ENCODE measurements at regions not wholly inside any gene's neighbourhood (a gene's known extent, or its start where the extent isn't known, plus 50 kb on each side); places are given as distances from the start of the nearest gene placed in this dataset.

GRCh38 chr2:57656198-57656597, 390.4 kb upstream of the VRK2 start:
- DNase-seq (ENCODE audit: low read depth, low spot score): no peak
- Histone ChIP-seq H3K27ac (ENCODE audit: low read length) (no peak overlapping the region), H3K4me3 (ENCODE audit: low read depth in 2 of 2, low read length in 2 of 2) (no peak overlapping the region), H3K27me3 (ENCODE audit: control insufficient read depth, insufficient read depth, low read length) (no peaks in the 10 kb centered on the region), H3K36me3 (ENCODE audit: control insufficient read depth, insufficient read depth, low read length) (no peaks in the 10 kb centered on the region), H3K4me1 (ENCODE audit: control insufficient read depth, insufficient read depth, low read length) (no peaks in the 10 kb centered on the region), H3K9me3 (ENCODE audit: control insufficient read depth, insufficient read depth, low read depth, low read length) (no peaks in the 10 kb centered on the region)
- no peak for TF ChIP-seq POLR2AphosphoS5 (IDR thresholded peaks at IDR 0.05; ENCODE audit: low read depth, low read length)
- TF ChIP-seq CTCF (IDR thresholded peaks at IDR 0.05): no peak
- TF ChIP-seq SIN3A (IDR thresholded peaks at IDR 0.05; ENCODE audit: borderline replicate concordance, insufficient read depth, low read depth, low read length): no peak
- TF ChIP-seq TCF7L2 (IDR thresholded peaks at IDR 0.05; ENCODE audit: low read depth, low read length): no peak
- TF ChIP-seq REST (IDR thresholded peaks at IDR 0.05; ENCODE audit: insufficient read depth in 1 of 2, low read depth in 2 of 2, low read length in 1 of 2): no peak
- intact Hi-C loops (cut with micrococcal nuclease; ENCODE audit: unreplicated experiment): no loop called here
- no peak for ATAC-seq
- in situ Hi-C loops (cut with HindIII; ENCODE audit: low pct_unique_long_range_greater_than_20kb, low sequenced_read_pairs): no loop called here
- POLR2A ChIA-PET: no interaction called here
- BruUV-seq (replicated peaks): no TSS peak
- CTCF ChIA-PET: no interaction called here

GRCh38 chr2:57669570-57669969, 377.0 kb upstream of the VRK2 start:
- Histone ChIP-seq H3K4me3 (ENCODE audit: low read depth in 2 of 2, low read length in 2 of 2) (no peak overlapping the region), H3K4me1 (ENCODE audit: control insufficient read depth, insufficient read depth, low read length) (no peaks in the 10 kb centered on the region), H3K9me3 (ENCODE audit: control insufficient read depth, insufficient read depth, low read depth, low read length) (no peaks in the 10 kb centered on the region), H3K27ac (ENCODE audit: low read length) (no peak overlapping the region), H3K27me3 (ENCODE audit: control insufficient read depth, insufficient read depth, low read length) (no peaks in the 10 kb centered on the region), H3K36me3 (ENCODE audit: control insufficient read depth, insufficient read depth, low read length) (no peaks in the 10 kb centered on the region)
- in situ Hi-C loops (cut with HindIII; ENCODE audit: low pct_unique_long_range_greater_than_20kb, low sequenced_read_pairs): no loop called here
- no peak for ATAC-seq
- intact Hi-C loops (cut with micrococcal nuclease; ENCODE audit: unreplicated experiment): no loop called here
- no TSS peak for BruUV-seq (replicated peaks)
- ChIA-PET CTCF (no interaction called here), POLR2A (no interaction called here)
- TF ChIP-seq POLR2AphosphoS5 (IDR thresholded peaks at IDR 0.05; ENCODE audit: low read depth, low read length) (no peak), SIN3A (IDR thresholded peaks at IDR 0.05; ENCODE audit: borderline replicate concordance, insufficient read depth, low read depth, low read length) (no peak), CTCF (IDR thresholded peaks at IDR 0.05) (no peak), REST (IDR thresholded peaks at IDR 0.05; ENCODE audit: insufficient read depth in 1 of 2, low read depth in 2 of 2, low read length in 1 of 2) (no peak), TCF7L2 (IDR thresholded peaks at IDR 0.05; ENCODE audit: low read depth, low read length) (no peak)
- no peak for DNase-seq (ENCODE audit: low read depth, low spot score)

Data from Panc1 (cell line).